ENCODE measurements at regions not wholly inside any gene's neighbourhood (a gene's known extent, or its start where the extent isn't known, plus 50 kb on each side); places are given as distances from the start of the nearest gene placed in this dataset.

- H3K36me3 ChIP-seq (ENCODE audit: control insufficient read depth in 2 of 2, extremely low read depth in 1 of 2, insufficient read depth in 2 of 2, low read length in 2 of 2), result no peaks in the 10 kb centered on the region
- H3K79me2 ChIP-seq (ENCODE audit: control insufficient read depth, insufficient read depth, low read length), result no peaks in the 10 kb centered on the region
- peak overlapping the region; percentile 1 for H3K4me2 ChIP-seq (ENCODE audit: insufficient read depth, low read length)
- H3K9ac ChIP-seq (replicated peaks; ENCODE audit: extremely low read depth, insufficient read depth, low read length), result peak overlapping the region; percentile 57
- dilution Hi-C loops (cut with MboI; ENCODE audit: extremely low pct_ligation_motif_present, low sequenced_read_pairs) (no loop called here), intact Hi-C loops (cut with micrococcal nuclease) (loop anchor here (2.0 kb wide), 3 partner anchors 37 to 137 kb away; no protein-coding TSS in a partner anchor)
- H3K9me1 ChIP-seq (replicated peaks; ENCODE audit: control insufficient read depth, extremely low read depth, insufficient read depth, low read length), result no peaks in the 10 kb centered on the region
- TF ChIP-seq MAX (IDR thresholded peaks at IDR 0.05; ENCODE audit: insufficient read depth, insufficient read length), result no peak
- TF ChIP-seq MYC (IDR thresholded peaks at IDR 0.05; ENCODE audit: low read depth, low read length), result no peak
- no peak for TF ChIP-seq JUN (IDR thresholded peaks at IDR 0.05; ENCODE audit: borderline replicate concordance, insufficient read depth, insufficient read length, low read depth)
- TF ChIP-seq POLR2A (IDR thresholded peaks at IDR 0.05; ENCODE audit: low read depth, low read length), result no peak
- no peak for TF ChIP-seq FOS (IDR thresholded peaks at IDR 0.05; ENCODE audit: borderline replicate concordance, insufficient read depth, low read length)
- no peak for TF ChIP-seq CTCF (IDR thresholded peaks at IDR 0.05; ENCODE audit: extremely low read depth in 1 of 2, insufficient read depth in 1 of 2, low read depth in 1 of 2, low read length in 2 of 2)
- no peak for TF ChIP-seq GATA2 (IDR thresholded peaks at IDR 0.05; ENCODE audit: insufficient read depth, insufficient read length, low read depth, low read length)
- TF ChIP-seq POLR2AphosphoS5 (IDR thresholded peaks at IDR 0.05; ENCODE audit: insufficient read depth, low read depth, low read length), result no peak
- TF ChIP-seq EZH2 (IDR thresholded peaks at IDR 0.05; ENCODE audit: borderline replicate concordance, low read depth, low read length, severe bottlenecking), result no peak
- CTCF ChIA-PET, result interaction anchor here (1.3 to 1.4 kb wide), 2 partner anchors 18 to 81 kb away, joined by 3 to 4 read pairs; no protein-coding TSS in a partner anchor
- POLR2A ChIA-PET, result no interaction called here
- H3K4me3 ChIP-seq (replicated peaks in 1 of 3; ENCODE audit: insufficient read depth in 1 of 3, low read depth in 1 of 3, low read length in 3 of 3), result no peak overlapping the region
- FAIRE-seq, result no peak
- no peaks in the 10 kb centered on the region for H4K20me1 ChIP-seq (replicated peaks; ENCODE audit: control insufficient read depth, extremely low read depth, insufficient read depth, low read length)
- H2AFZ ChIP-seq (ENCODE audit: low read depth, low read length), result no peak overlapping the region
- peaks cover 38% of the 10 kb centered on the region for H3K4me1 ChIP-seq (ENCODE audit: control insufficient read depth, extremely low read depth, insufficient read depth, low read length)
- no TSS peak for BruUV-seq (replicated peaks)
- H3K27ac ChIP-seq (ENCODE audit: insufficient read depth, low read depth, low read length), result peak overlapping the region; percentile 87
- no peaks in the 10 kb centered on the region for H3K9me3 ChIP-seq (replicated peaks; ENCODE audit: control insufficient read depth, insufficient read depth, low read length)
- no peaks in the 10 kb centered on the region for H3K27me3 ChIP-seq (ENCODE audit: control insufficient read depth in 2 of 2, insufficient read depth in 2 of 2, low read length in 2 of 2)
- DNase-seq (ENCODE audit: low read depth, low spot score), result no peak
These were observed 139.0 kb downstream of the ZFP36L2 start for GRCh38 chr2:43087413-43087812.

Data from endothelial cell of umbilical vein (primary cell).